AG09319 (cell line): ENCODE measurements at regions not wholly inside any gene's neighbourhood (a gene's known extent, or its start where the extent isn't known, plus 50 kb on each side); places are given as distances from the start of the nearest gene placed in this dataset.

ENCODE experiments used
- DNase-seq: peaks from one replicate; pipeline ENCODE4 v3.0.0-alpha.2; 2010; ENCODE audit warnings: low read depth; ENCODE audit errors: extremely low read depth
- TF ChIP-seq, protein P1 (sequence below): IDR thresholded peaks from 2 replicates; pipeline ENCODE4 v1.5.1; 2011; ENCODE audit warnings: low read depth, mild to moderate bottlenecking, inconsistent platforms, low read length, moderate library complexity

DNA sequence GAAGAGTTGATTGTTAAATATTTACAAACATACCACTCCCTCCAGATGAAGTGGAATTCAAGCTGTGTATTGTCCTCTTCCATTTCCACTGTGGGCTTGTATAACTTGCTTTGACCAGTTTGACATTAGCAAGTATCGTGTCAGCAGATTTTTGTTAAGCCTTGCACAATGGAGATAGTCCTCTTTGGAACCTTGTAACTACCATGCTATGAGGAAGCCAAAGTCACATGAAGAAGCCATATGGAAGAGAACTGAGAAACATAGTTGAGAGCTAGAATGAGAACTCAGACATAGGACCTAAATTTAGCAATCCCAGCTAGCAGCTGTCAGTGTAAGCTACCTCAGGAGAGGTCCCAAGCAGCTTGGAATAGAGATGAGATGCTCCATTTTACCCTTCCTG lies 889.2 kb downstream of the PDCD6IP start:
- TF ChIP-seq, protein P1, sequence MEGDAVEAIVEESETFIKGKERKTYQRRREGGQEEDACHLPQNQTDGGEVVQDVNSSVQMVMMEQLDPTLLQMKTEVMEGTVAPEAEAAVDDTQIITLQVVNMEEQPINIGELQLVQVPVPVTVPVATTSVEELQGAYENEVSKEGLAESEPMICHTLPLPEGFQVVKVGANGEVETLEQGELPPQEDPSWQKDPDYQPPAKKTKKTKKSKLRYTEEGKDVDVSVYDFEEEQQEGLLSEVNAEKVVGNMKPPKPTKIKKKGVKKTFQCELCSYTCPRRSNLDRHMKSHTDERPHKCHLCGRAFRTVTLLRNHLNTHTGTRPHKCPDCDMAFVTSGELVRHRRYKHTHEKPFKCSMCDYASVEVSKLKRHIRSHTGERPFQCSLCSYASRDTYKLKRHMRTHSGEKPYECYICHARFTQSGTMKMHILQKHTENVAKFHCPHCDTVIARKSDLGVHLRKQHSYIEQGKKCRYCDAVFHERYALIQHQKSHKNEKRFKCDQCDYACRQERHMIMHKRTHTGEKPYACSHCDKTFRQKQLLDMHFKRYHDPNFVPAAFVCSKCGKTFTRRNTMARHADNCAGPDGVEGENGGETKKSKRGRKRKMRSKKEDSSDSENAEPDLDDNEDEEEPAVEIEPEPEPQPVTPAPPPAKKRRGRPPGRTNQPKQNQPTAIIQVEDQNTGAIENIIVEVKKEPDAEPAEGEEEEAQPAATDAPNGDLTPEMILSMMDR, result no peak
- no peak for DNase-seq

DNA sequence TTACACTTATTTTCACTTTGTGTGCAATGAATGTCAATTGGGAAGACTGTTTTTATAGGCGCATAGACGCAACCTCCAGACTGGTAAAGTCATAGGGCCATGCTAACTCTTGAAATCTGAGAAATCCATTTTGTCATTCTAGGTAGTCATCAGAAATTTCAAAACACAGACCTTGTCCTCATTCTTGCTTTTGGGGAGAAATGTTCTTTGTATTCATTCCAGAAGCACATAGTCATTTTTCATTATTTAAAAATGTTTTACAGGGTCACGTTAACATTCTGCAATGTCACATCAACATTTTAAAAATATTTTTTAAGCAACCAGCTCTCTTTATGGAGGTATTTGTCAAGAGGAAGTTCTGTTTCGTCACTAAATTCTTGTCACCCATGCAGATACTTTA lies 898.4 kb downstream of the PDCD6IP start:
- TF ChIP-seq, protein P1, result no peak

DNA sequence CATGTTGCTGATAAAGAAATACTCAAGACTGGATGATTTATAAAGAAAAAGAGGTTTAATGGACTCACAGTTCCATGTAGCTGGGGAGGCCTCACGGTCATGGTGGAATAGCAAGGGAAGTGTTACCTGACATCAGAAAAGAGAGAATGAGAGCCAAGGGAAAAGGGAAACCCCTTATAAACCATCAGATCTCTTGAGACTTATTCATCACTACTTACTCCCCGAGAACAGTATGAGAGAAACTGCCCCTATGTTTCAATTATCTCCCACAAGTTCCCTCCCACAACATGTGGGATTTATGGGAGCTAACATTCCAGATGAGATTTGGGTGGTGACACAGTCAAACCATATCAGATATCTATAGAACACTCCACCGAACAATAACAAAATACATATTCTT lies 904.6 kb downstream of the PDCD6IP start:
- DNase-seq, result no peak
- TF ChIP-seq, protein P1, result no peak

More for the DNA sequence above, 898.4 kb downstream of the PDCD6IP start:
- no peak for DNase-seq

DNA sequence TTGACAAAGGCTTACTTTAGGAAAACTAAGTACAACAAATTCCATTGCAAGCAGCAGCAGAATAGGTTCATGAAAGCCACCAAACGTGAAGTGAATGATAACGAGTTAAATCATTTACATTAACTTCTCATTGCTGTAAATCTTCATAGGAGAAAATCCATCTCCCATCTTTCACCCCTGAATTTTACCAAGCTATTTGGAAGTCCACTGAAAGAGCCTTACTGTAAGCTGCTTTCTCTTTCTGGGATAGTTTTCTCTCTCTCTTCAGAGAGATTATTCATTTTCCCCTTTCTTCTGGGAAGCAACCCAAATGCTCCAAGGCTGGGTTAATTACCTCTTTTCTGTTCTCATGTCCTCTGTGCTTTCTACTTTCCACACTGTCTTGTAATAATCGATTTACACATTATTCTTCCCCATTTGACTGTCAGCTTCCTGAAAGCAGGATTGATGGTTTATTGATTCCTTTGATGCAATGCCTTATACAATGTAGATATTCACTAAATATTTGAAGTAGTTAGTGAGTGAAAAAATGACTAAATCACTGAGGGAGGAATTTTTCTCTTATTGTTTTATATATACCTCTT lies 914.3 kb upstream of the ARPP21 start:
- TF ChIP-seq, protein P1, result no peak
- DNase-seq, result no peak

DNA sequence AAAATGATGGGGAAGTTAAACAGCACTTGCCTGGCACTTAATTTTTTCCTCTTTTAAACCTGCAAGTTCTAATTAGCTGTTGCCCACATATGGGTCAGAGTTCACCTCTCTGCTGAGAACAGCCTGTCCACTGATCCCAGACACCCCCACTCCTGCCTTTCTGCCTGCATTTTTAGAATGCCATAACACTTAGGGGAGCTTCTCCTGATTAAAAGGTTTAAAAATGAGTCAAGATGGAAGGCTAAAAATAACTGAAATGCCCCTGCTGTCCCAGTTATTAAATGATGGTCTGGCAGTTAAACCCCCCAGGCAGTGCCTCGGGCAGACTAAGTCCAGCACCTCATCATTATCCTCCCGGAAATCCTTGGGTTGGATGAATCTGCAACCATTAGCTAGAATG lies 913.6 kb upstream of the ARPP21 start:
- TF ChIP-seq, protein P1, result no peak

DNA sequence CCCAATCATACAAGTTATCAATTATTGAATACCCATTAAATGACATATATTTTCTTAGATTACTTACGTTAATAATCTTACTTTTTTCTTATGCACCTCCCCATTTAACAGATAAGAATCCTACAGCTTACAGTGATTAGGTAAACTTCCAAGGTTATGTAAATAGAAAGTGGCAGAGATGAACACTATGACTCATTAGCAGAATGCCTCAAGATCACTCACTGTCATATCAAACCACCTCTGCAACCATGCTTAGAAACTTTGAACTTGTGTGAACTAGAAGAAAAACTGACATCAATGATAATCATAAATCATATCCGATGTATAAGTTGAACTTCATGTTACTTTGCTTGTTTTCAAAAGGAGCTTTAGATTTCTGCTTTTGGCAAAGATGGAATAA lies 911.6 kb upstream of the ARPP21 start:
- TF ChIP-seq, protein P1, result no peak
- no peak for DNase-seq

More for the DNA sequence above, 913.6 kb upstream of the ARPP21 start:
- DNase-seq, result no peak

DNA sequence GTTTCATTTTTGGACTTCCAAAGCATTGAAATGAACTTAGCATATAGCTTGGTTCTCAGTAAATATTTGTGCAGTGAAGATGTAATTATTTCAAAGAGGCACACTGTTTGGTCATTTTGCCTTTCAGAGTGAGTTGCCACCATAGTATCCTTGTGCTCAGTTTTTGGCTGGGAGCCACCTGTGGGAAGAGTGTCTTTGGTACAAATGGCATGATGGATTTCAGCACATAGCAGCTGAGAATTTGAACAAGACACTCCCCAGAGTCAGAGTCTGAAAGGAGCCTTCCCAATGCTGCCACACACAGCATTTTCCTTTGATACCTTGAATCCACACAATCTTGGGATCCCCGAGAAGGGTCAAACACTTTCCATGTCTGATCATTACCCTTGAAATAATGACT lies 897.2 kb upstream of the ARPP21 start:
- TF ChIP-seq, protein P1, result no peak
- no peak for DNase-seq
